ENCODE measurements at regions not wholly inside any gene's neighbourhood (a gene's known extent, or its start where the extent isn't known, plus 50 kb on each side); places are given as distances from the start of the nearest gene placed in this dataset.

- DNase-seq, result no peak
Observed at GRCh38 chr10:128471151-128471550, 344.9 kb upstream of the MKI67 start.

GRCh38 chr10:128472196-128472595 lies 346.0 kb upstream of the MKI67 start:
- no peak for DNase-seq

- DNase-seq, result no peak
Observed at GRCh38 chr10:128473396-128473795, 347.2 kb upstream of the MKI67 start.

GRCh38 chr10:128473911-128474310 lies 347.7 kb upstream of the MKI67 start:
- DNase-seq, result no peak

- no peak for DNase-seq
Observed at GRCh38 chr10:128474571-128474970, 348.3 kb upstream of the MKI67 start.

- no peak for DNase-seq
Observed at GRCh38 chr10:128475686-128476367, 349.6 kb upstream of the MKI67 start.

- no peak for DNase-seq
Observed at GRCh38 chr10:128476368-128476725, 350.1 kb upstream of the MKI67 start.

- no peak for DNase-seq
Observed at GRCh38 chr10:128476845-128477244, 350.6 kb upstream of the MKI67 start.

GRCh38 chr10:128480601-128481000 lies 354.4 kb upstream of the MKI67 start:
- DNase-seq, result no peak

- no peak for DNase-seq
Observed at GRCh38 chr10:128481152-128481840, 355.1 kb upstream of the MKI67 start.

GRCh38 chr10:128482052-128482451 lies 355.8 kb upstream of the MKI67 start:
- no peak for DNase-seq

- no peak for DNase-seq
Observed at GRCh38 chr10:128483216-128483615, 357.0 kb upstream of the MKI67 start.

GRCh38 chr10:128484041-128484440 lies 357.8 kb upstream of the MKI67 start:
- no peak for DNase-seq

GRCh38 chr10:128485701-128486235 lies 359.5 kb upstream of the MKI67 start:
- no peak for DNase-seq

GRCh38 chr10:128487517-128487916 lies 361.3 kb upstream of the MKI67 start:
- DNase-seq, result no peak

- no peak for DNase-seq
Observed at GRCh38 chr10:128489324-128490247, 363.4 kb upstream of the MKI67 start.

- no peak for DNase-seq
Observed at GRCh38 chr10:128491686-128492085, 365.5 kb upstream of the MKI67 start.

GRCh38 chr10:128493811-128494210 lies 367.6 kb upstream of the MKI67 start:
- no peak for DNase-seq

GRCh38 chr10:128494665-128495064 lies 368.4 kb upstream of the MKI67 start:
- no peak for DNase-seq

GRCh38 chr10:128497660-128498377 lies 371.6 kb upstream of the MKI67 start:
- no peak for DNase-seq

GRCh38 chr10:128498378-128498730 lies 372.1 kb upstream of the MKI67 start:
- no peak for DNase-seq

- DNase-seq, result no peak
Observed at GRCh38 chr10:128498746-128499145, 372.5 kb upstream of the MKI67 start.

GRCh38 chr10:128499486-128499885 lies 373.3 kb upstream of the MKI67 start:
- no peak for DNase-seq

Data from RPMI8226 (cell line).